ENCODE measurements at regions not wholly inside any gene's neighbourhood (a gene's known extent, or its start where the extent isn't known, plus 50 kb on each side); places are given as distances from the start of the nearest gene placed in this dataset.

DNA sequence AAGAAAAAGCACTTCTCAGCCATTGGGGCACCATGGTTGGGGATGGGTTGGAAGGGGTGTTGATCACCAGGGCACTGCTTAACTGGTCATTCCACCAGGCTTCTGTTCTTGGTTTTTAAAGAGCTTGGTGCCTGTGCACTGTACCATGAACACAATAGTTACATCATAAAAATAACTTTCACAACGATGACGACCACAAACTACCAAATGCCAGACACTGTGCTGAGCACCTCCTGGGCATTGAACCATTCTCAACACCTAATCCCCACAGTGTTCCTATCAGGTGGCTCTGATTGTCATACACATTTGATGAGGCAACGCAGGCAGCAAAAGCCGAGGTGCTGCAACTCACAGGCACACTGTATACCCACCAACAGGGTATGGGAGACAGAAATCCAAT lies 208.0 kb downstream of the FOXL1 start:
- TF ChIP-seq POLR2A (IDR thresholded peaks at IDR 0.05; ENCODE audit: low read length): no peak
- no peak for TF ChIP-seq GATA1 (IDR thresholded peaks at IDR 0.05; ENCODE audit: low read depth, low read length)

Data from erythroblast (primary cell).